ENCODE measurements at regions not wholly inside any gene's neighbourhood (a gene's known extent, or its start where the extent isn't known, plus 50 kb on each side); places are given as distances from the start of the nearest gene placed in this dataset.

- Histone ChIP-seq H3K9ac (ENCODE audit: low read length in 2 of 2) (no peak overlapping the region), H3K27me3 (ENCODE audit: control insufficient read depth in 1 of 2, insufficient read depth in 2 of 2, low read length in 2 of 2) (peaks cover 0 to 2% of the 10 kb centered on the region in 2 donors), H3K4me1 (ENCODE audit: control insufficient read depth, insufficient read depth, low read length) (no peaks in the 10 kb centered on the region), H3K9me3 (ENCODE audit: control insufficient read depth in 2 of 2, low read length in 2 of 2) (no peaks in the 10 kb centered on the region), H3K36me3 (ENCODE audit: control insufficient read depth in 2 of 2, insufficient read depth in 2 of 2, low read length in 2 of 2) (no peaks in the 10 kb centered on the region), H3K4me3 (ENCODE audit: low read length in 2 of 2) (no peak overlapping the region), H3K27ac (ENCODE audit: low read length) (no peak overlapping the region)
Observed at GRCh38 chr11:115739878-115740277, 235.7 kb upstream of the CADM1 start.

GRCh38 chr11:115739146-115739545 is 234.9 kb upstream of the CADM1 start:
- Histone ChIP-seq H3K9ac (ENCODE audit: low read length in 2 of 2) (no peak overlapping the region), H3K4me3 (ENCODE audit: low read length in 2 of 2) (no peak overlapping the region), H3K4me1 (ENCODE audit: control insufficient read depth, insufficient read depth, low read length) (no peaks in the 10 kb centered on the region), H3K27ac (ENCODE audit: low read length) (no peak overlapping the region), H3K9me3 (ENCODE audit: control insufficient read depth in 2 of 2, low read length in 2 of 2) (no peaks in the 10 kb centered on the region), H3K27me3 (ENCODE audit: control insufficient read depth in 1 of 2, insufficient read depth in 2 of 2, low read length in 2 of 2) (peaks cover 0 to 2% of the 10 kb centered on the region in 2 donors), H3K36me3 (ENCODE audit: control insufficient read depth in 2 of 2, insufficient read depth in 2 of 2, low read length in 2 of 2) (no peaks in the 10 kb centered on the region)

GRCh38 chr11:115737875-115738274 is 233.7 kb upstream of the CADM1 start:
- no peak overlapping the region for H3K9ac ChIP-seq (ENCODE audit: low read length in 2 of 2)
- H3K36me3 ChIP-seq (ENCODE audit: control insufficient read depth in 2 of 2, insufficient read depth in 2 of 2, low read length in 2 of 2) = no peaks in the 10 kb centered on the region
- H3K4me3 ChIP-seq (ENCODE audit: low read length in 2 of 2) = no peak overlapping the region

GRCh38 chr11:115736146-115736545 is 231.9 kb upstream of the CADM1 start:
- Histone ChIP-seq H3K4me3 (ENCODE audit: low read length in 2 of 2) (no peak overlapping the region), H3K9me3 (ENCODE audit: control insufficient read depth in 2 of 2, low read length in 2 of 2) (no peaks in the 10 kb centered on the region), H3K36me3 (ENCODE audit: control insufficient read depth in 2 of 2, insufficient read depth in 2 of 2, low read length in 2 of 2) (no peaks in the 10 kb centered on the region), H3K27me3 (ENCODE audit: control insufficient read depth in 1 of 2, insufficient read depth in 2 of 2, low read length in 2 of 2) (no peaks in the 10 kb centered on the region), H3K9ac (ENCODE audit: low read length in 2 of 2) (no peak overlapping the region), H3K4me1 (ENCODE audit: control insufficient read depth, insufficient read depth, low read length) (no peaks in the 10 kb centered on the region), H3K27ac (ENCODE audit: low read length) (no peak overlapping the region)

More at GRCh38 chr11:115737875-115738274, 233.7 kb upstream of the CADM1 start:
- no peaks in the 10 kb centered on the region for H3K9me3 ChIP-seq (ENCODE audit: control insufficient read depth in 2 of 2, low read length in 2 of 2)
- H3K27me3 ChIP-seq (ENCODE audit: control insufficient read depth in 1 of 2, insufficient read depth in 2 of 2, low read length in 2 of 2) = peaks cover 0 to 2% of the 10 kb centered on the region in 2 donors
- no peaks in the 10 kb centered on the region for H3K4me1 ChIP-seq (ENCODE audit: control insufficient read depth, insufficient read depth, low read length)
- no peak overlapping the region for H3K27ac ChIP-seq (ENCODE audit: low read length)

GRCh38 chr11:115724666-115725065 is 220.5 kb upstream of the CADM1 start:
- no peaks in the 10 kb centered on the region for H3K36me3 ChIP-seq (ENCODE audit: control insufficient read depth in 2 of 2, insufficient read depth in 2 of 2, low read length in 2 of 2)
- H3K27me3 ChIP-seq (ENCODE audit: control insufficient read depth in 1 of 2, insufficient read depth in 2 of 2, low read length in 2 of 2) = no peaks in the 10 kb centered on the region
- H3K9me3 ChIP-seq (ENCODE audit: control insufficient read depth in 2 of 2, low read length in 2 of 2) = peaks cover 0 to 2% of the 10 kb centered on the region in 2 donors
- H3K27ac ChIP-seq (ENCODE audit: low read length) = no peak overlapping the region
- H3K9ac ChIP-seq (ENCODE audit: low read length in 2 of 2) = no peak overlapping the region
- H3K4me1 ChIP-seq (ENCODE audit: control insufficient read depth, insufficient read depth, low read length) = no peaks in the 10 kb centered on the region
- no peak overlapping the region for H3K4me3 ChIP-seq (ENCODE audit: low read length in 2 of 2)

GRCh38 chr11:115722711-115723110 is 218.5 kb upstream of the CADM1 start:
- H3K36me3 ChIP-seq (ENCODE audit: control insufficient read depth in 2 of 2, insufficient read depth in 2 of 2, low read length in 2 of 2) = no peaks in the 10 kb centered on the region
- no peak overlapping the region for H3K9ac ChIP-seq (ENCODE audit: low read length in 2 of 2)
- H3K4me3 ChIP-seq (ENCODE audit: low read length in 2 of 2) = no peak overlapping the region
- H3K9me3 ChIP-seq (ENCODE audit: control insufficient read depth in 2 of 2, low read length in 2 of 2) = peaks cover 0 to 2% of the 10 kb centered on the region in 2 donors
- no peaks in the 10 kb centered on the region for H3K4me1 ChIP-seq (ENCODE audit: control insufficient read depth, insufficient read depth, low read length)
- no peak overlapping the region for H3K27ac ChIP-seq (ENCODE audit: low read length)
- H3K27me3 ChIP-seq (ENCODE audit: control insufficient read depth in 1 of 2, insufficient read depth in 2 of 2, low read length in 2 of 2) = no peaks in the 10 kb centered on the region

GRCh38 chr11:115721296-115721995 is 217.2 kb upstream of the CADM1 start:
- Histone ChIP-seq H3K4me3 (ENCODE audit: low read length in 2 of 2) (no peak overlapping the region), H3K9me3 (ENCODE audit: control insufficient read depth in 2 of 2, low read length in 2 of 2) (peaks cover 0 to 2% of the 10 kb centered on the region in 2 donors), H3K36me3 (ENCODE audit: control insufficient read depth in 2 of 2, insufficient read depth in 2 of 2, low read length in 2 of 2) (no peaks in the 10 kb centered on the region), H3K27me3 (ENCODE audit: control insufficient read depth in 1 of 2, insufficient read depth in 2 of 2, low read length in 2 of 2) (no peaks in the 10 kb centered on the region), H3K9ac (ENCODE audit: low read length in 2 of 2) (no peak overlapping the region), H3K27ac (ENCODE audit: low read length) (no peak overlapping the region), H3K4me1 (ENCODE audit: control insufficient read depth, insufficient read depth, low read length) (peaks cover 2% of the 10 kb centered on the region)

- Histone ChIP-seq H3K36me3 (ENCODE audit: control insufficient read depth in 2 of 2, insufficient read depth in 2 of 2, low read length in 2 of 2) (no peaks in the 10 kb centered on the region), H3K4me1 (ENCODE audit: control insufficient read depth, insufficient read depth, low read length) (peaks cover 2% of the 10 kb centered on the region), H3K27ac (ENCODE audit: low read length) (no peak overlapping the region)
Observed at GRCh38 chr11:115720602-115721245, 216.5 kb upstream of the CADM1 start.

GRCh38 chr11:115718945-115719344 is 214.7 kb upstream of the CADM1 start:
- Histone ChIP-seq H3K27me3 (ENCODE audit: control insufficient read depth in 1 of 2, insufficient read depth in 2 of 2, low read length in 2 of 2) (no peaks in the 10 kb centered on the region), H3K4me1 (ENCODE audit: control insufficient read depth, insufficient read depth, low read length) (peaks cover 2% of the 10 kb centered on the region), H3K9ac (ENCODE audit: low read length in 2 of 2) (no peak overlapping the region)

More at GRCh38 chr11:115720602-115721245, 216.5 kb upstream of the CADM1 start:
- Histone ChIP-seq H3K9ac (ENCODE audit: low read length in 2 of 2) (no peak overlapping the region), H3K27me3 (ENCODE audit: control insufficient read depth in 1 of 2, insufficient read depth in 2 of 2, low read length in 2 of 2) (no peaks in the 10 kb centered on the region), H3K4me3 (ENCODE audit: low read length in 2 of 2) (no peak overlapping the region), H3K9me3 (ENCODE audit: control insufficient read depth in 2 of 2, low read length in 2 of 2) (peaks cover 0 to 2% of the 10 kb centered on the region in 2 donors)

GRCh38 chr11:115718106-115718505 is 213.9 kb upstream of the CADM1 start:
- Histone ChIP-seq H3K4me3 (ENCODE audit: low read length in 2 of 2) (no peak overlapping the region), H3K9me3 (ENCODE audit: control insufficient read depth in 2 of 2, low read length in 2 of 2) (no peaks in the 10 kb centered on the region), H3K27me3 (ENCODE audit: control insufficient read depth in 1 of 2, insufficient read depth in 2 of 2, low read length in 2 of 2) (no peaks in the 10 kb centered on the region), H3K9ac (ENCODE audit: low read length in 2 of 2) (no peak overlapping the region), H3K4me1 (ENCODE audit: control insufficient read depth, insufficient read depth, low read length) (peaks cover 2% of the 10 kb centered on the region), H3K27ac (ENCODE audit: low read length) (no peak overlapping the region), H3K36me3 (ENCODE audit: control insufficient read depth in 2 of 2, insufficient read depth in 2 of 2, low read length in 2 of 2) (no peaks in the 10 kb centered on the region)

More at GRCh38 chr11:115718945-115719344, 214.7 kb upstream of the CADM1 start:
- Histone ChIP-seq H3K4me3 (ENCODE audit: low read length in 2 of 2) (no peak overlapping the region), H3K27ac (ENCODE audit: low read length) (no peak overlapping the region), H3K36me3 (ENCODE audit: control insufficient read depth in 2 of 2, insufficient read depth in 2 of 2, low read length in 2 of 2) (no peaks in the 10 kb centered on the region), H3K9me3 (ENCODE audit: control insufficient read depth in 2 of 2, low read length in 2 of 2) (no peaks in the 10 kb centered on the region)

Data from stomach smooth muscle (tissue), 2 donors.